DND-41 (cell line): ENCODE measurements at regions not wholly inside any gene's neighbourhood (a gene's known extent, or its start where the extent isn't known, plus 50 kb on each side); places are given as distances from the start of the nearest gene placed in this dataset.

Experiments used
- ATAC-seq: fragments of 200-7000 bp; cut with Tn5 transposase; 3 replicates; pipeline ENCODE4 v1.9.1; 2021; ENCODE audit warnings: low read depth; ENCODE audit not compliant: insufficient read depth
- DNase-seq: peaks from one replicate; pipeline ENCODE4 v3.0.0-alpha.2; 2020
- H2AFZ ChIP-seq: 2 replicates; pipeline ENCODE4 v1.6.0; 2012; ENCODE audit warnings: low read depth, low read length
- H3K27ac ChIP-seq: 2 replicates; pipeline ENCODE4 v1.5.1; 2012; ENCODE audit warnings: low read length, inconsistent platforms
- H3K27me3 ChIP-seq: fragments of 200-600 bp; sonication (generic); 2 replicates; pipeline ENCODE4 v1.6.0; 2012; ENCODE audit warnings: low read length, mild to moderate bottlenecking, inconsistent platforms; ENCODE audit not compliant: insufficient read depth, poor library complexity
- H3K36me3 ChIP-seq: 2 replicates; pipeline ENCODE4 v1.5.1; 2012; ENCODE audit warnings: low read length, inconsistent platforms; ENCODE audit not compliant: insufficient read depth
- H3K4me1 ChIP-seq: 2 replicates; pipeline ENCODE4 v1.5.1; 2012; ENCODE audit warnings: mild to moderate bottlenecking, low read length; ENCODE audit not compliant: insufficient read depth
- H3K4me2 ChIP-seq: 2 replicates; pipeline ENCODE4 v1.6.0; 2012; ENCODE audit warnings: mild to moderate bottlenecking, moderate library complexity, low read length, inconsistent platforms; ENCODE audit not compliant: insufficient read depth
- H3K4me3 ChIP-seq, 2 experiments: fragments of 200-600 bp in 1 of 2; shearing (Covaris generic) in 1 of 2; 2 replicates each; pipeline ENCODE4 v1.5.1; 2012 to 2016; ENCODE audit warnings: inconsistent platforms in 2 of 2, low read length in 2 of 2, mild to moderate bottlenecking in 2 of 2, low read depth in 1 of 2, moderate library complexity in 1 of 2
- H3K79me2 ChIP-seq: 2 replicates; pipeline ENCODE4 v1.6.0; 2012; ENCODE audit warnings: low read length, inconsistent platforms; ENCODE audit not compliant: insufficient read depth
- H3K9ac ChIP-seq: 2 replicates; pipeline ENCODE4 v1.6.0; 2012; ENCODE audit warnings: low read depth, mild to moderate bottlenecking, inconsistent platforms, low read length, moderate library complexity
- H3K9me3 ChIP-seq: 2 replicates; pipeline ENCODE4 v1.5.1; 2012; ENCODE audit warnings: low read length, moderate library complexity, mild to moderate bottlenecking, inconsistent platforms; ENCODE audit not compliant: insufficient read depth, severe bottlenecking
- H4K20me1 ChIP-seq: 2 replicates; pipeline ENCODE4 v1.6.0; 2012; ENCODE audit warnings: low read length; ENCODE audit not compliant: insufficient read depth
- CTCF ChIP-seq: IDR thresholded peaks from 2 replicates; pipeline ENCODE4 v1.5.1; 2012; ENCODE audit warnings: borderline replicate concordance, low read length, moderate library complexity, mild to moderate bottlenecking; ENCODE audit not compliant: poor library complexity, severe bottlenecking; ENCODE audit errors: extremely low read depth
- EZH2 ChIP-seq: IDR thresholded peaks from 3 replicates; pipeline ENCODE4 v1.6.1; 2012; ENCODE audit warnings: borderline replicate concordance, low read depth, mild to moderate bottlenecking, moderate library complexity, low read length, inconsistent platforms; ENCODE audit not compliant: severe bottlenecking

- ATAC-seq (no peak), DNase-seq (no peak)
- H2AFZ ChIP-seq = no peak overlapping the region
- no peak overlapping the region for H3K4me3 ChIP-seq
- no peaks in the 10 kb centered on the region for H3K9me3 ChIP-seq
- H3K4me1 ChIP-seq = no peaks in the 10 kb centered on the region
- no peaks in the 10 kb centered on the region for H3K79me2 ChIP-seq
- no peaks in the 10 kb centered on the region for H4K20me1 ChIP-seq
- TF ChIP-seq CTCF (no peak), EZH2 (no peak)
- H3K27me3 ChIP-seq = no peaks in the 10 kb centered on the region
- H3K27ac ChIP-seq = no peak overlapping the region
- H3K36me3 ChIP-seq = no peaks in the 10 kb centered on the region
- no peak overlapping the region for H3K4me2 ChIP-seq
- H3K9ac ChIP-seq = no peak overlapping the region
Measured at GRCh38 chr5:174293481-174293880, 248.0 kb downstream of the NSG2 start.

GRCh38 chr5:174294891-174295620 is 249.6 kb downstream of the NSG2 start:
- Histone ChIP-seq H2AFZ (no peak overlapping the region), H3K9me3 (no peaks in the 10 kb centered on the region), H3K27ac (no peak overlapping the region), H3K27me3 (no peaks in the 10 kb centered on the region), H4K20me1 (no peaks in the 10 kb centered on the region), H3K79me2 (no peaks in the 10 kb centered on the region), H3K36me3 (no peaks in the 10 kb centered on the region), H3K9ac (no peak overlapping the region), H3K4me2 (no peak overlapping the region), H3K4me3 (no peak overlapping the region), H3K4me1 (no peaks in the 10 kb centered on the region)
- DNase-seq (no peak), ATAC-seq (no peak)
- TF ChIP-seq EZH2 (no peak), CTCF (no peak)

DNA sequence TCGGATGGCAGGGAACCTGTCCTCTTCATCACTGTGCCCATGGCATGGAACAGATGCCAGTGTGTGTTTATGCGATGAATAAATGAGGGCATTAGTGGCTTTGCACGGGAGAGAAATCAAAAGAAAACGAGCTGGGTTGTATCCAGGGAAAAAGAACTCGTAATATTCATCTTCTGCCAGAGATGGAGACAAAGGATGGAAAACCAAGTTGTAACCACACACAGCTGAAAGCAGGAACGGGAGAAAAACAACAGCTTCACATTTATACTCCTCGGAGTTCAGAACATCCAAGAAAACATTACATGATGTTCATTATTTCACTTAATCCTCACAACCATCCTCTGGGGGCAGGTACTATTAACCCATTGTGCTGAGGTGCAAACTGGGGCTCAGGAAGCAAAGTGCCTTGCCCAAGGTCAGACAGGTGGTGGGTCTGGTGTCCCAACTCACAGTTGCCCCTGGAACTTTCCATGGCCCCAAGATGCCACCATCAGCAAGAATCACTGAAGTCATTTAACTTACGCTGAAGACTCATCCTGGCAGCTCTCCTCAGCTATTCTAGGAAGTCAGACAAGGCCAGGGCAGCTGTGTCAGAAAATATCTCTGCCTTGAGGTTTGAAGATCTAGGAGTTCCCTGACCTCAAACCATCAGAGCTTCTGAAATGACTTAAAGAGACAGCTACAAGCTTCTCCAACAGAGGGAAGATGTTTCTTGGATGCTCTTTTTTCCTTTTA is 250.4 kb downstream of the NSG2 start:
- H3K4me1 ChIP-seq = no peaks in the 10 kb centered on the region
- H4K20me1 ChIP-seq = no peaks in the 10 kb centered on the region
- no peak overlapping the region for H3K27ac ChIP-seq
- no peak for TF ChIP-seq EZH2
- TF ChIP-seq CTCF = no peak
- ATAC-seq = no peak
- H3K4me3 ChIP-seq = no peak overlapping the region
- no peaks in the 10 kb centered on the region for H3K27me3 ChIP-seq
- no peak for DNase-seq
- no peaks in the 10 kb centered on the region for H3K79me2 ChIP-seq
- H3K36me3 ChIP-seq = no peaks in the 10 kb centered on the region
- no peaks in the 10 kb centered on the region for H3K9me3 ChIP-seq
- H3K9ac ChIP-seq = no peak overlapping the region
- H2AFZ ChIP-seq = no peak overlapping the region
- no peak overlapping the region for H3K4me2 ChIP-seq
